ENCODE measurements at regions not wholly inside any gene's neighbourhood (a gene's known extent, or its start where the extent isn't known, plus 50 kb on each side); places are given as distances from the start of the nearest gene placed in this dataset.

GRCh38 chr9:108193026-108193710, 662.6 kb downstream of the ACTL7B start:
- TF ChIP-seq CTCF (conservative IDR thresholded peaks at IDR 0.05; ENCODE audit: low read depth in 2 of 2) = no peak
- no peak for TF ChIP-seq EZH2phosphoT487 (IDR thresholded peaks at IDR 0.05; ENCODE audit: unreplicated experiment)

Data from GM23338 (cell line).